H54 (cell line): ENCODE measurements at regions not wholly inside any gene's neighbourhood (a gene's known extent, or its start where the extent isn't known, plus 50 kb on each side); places are given as distances from the start of the nearest gene placed in this dataset.
"Not testable (repeated sequence)": the region's sequence is repeated elsewhere in the genome, so short reads cannot be mapped to it uniquely, and the experiment has no call there.

ENCODE experiments used
- DNase-seq: peaks from one replicate; pipeline ENCODE4 v3.0.0; 2011; ENCODE audit warnings: low spot score, mixed read lengths; ENCODE audit not compliant: insufficient read length
- FAIRE-seq: peaks from 3 replicates; lab custom pipeline; 2011; peaks lifted over from hg19 to GRCh38; lab: Jason Lieb, UNC
- POLR2A ChIP-seq: IDR thresholded peaks from 2 replicates; pipeline ENCODE4 v1.6.1; 2011; ENCODE audit warnings: low read depth, mild to moderate bottlenecking, low read length

DNA sequence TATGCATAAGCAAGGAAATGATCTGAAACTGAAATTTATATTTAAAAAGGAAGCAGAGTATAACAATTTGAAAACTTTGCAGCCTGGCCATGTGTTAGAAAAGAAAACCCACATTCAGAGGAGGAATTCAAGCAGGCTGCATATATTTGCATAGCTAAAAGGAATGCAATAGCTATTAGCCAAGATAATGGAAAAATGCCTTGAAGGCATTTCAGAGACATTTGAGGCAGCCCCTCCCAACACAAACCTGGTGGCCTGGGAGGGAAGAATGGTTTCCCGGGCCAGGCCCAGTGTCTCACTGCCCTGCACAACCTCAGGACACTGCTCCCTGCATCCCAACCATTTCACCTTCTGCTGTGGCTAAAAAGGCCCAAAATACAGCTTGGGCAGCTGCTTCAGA is 136.8 kb downstream of the TYW3 start:
- FAIRE-seq: no peak
- no peak for DNase-seq
- no peak for TF ChIP-seq POLR2A

DNA sequence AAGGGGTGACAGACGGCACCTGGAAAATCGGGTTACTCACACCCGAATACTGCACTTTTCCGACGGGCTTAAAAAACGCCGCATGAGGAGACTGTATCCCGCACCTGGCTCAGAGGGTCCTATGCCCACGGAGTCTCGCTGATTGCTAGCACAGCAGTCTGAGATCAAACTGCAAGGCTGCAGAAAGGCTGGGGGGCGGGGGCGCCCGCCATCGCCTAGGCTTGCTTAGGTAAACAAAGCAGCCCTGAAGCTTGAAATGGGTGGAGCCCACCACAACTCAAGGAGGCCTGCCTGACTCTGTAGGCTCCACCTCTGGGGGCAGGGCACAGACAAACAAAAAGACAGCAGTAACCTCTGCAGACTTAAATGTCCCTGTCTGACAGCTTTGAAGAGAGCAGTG is 144.4 kb downstream of the TYW3 start:
- not testable (repeated sequence) for DNase-seq, FAIRE-seq

DNA sequence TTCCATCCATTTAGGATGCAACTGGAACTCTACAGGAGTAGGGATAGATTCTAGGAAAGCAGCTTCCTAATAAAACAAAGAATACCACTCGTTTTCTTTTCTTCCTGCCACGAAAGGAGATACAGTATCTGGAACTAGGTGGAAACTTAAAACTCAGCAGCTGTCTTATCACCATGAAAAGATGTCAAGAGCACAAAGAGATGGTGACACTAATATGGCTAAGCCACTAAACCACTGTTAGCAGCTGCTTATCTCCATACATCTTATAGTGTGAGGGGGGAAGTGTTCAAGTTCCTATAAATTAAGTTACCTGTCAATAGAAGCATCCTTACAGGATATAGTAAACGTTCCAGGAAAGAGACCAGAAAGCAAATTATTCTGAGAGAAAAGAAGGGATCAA is 162.5 kb downstream of the TYW3 start:
- FAIRE-seq (no peak), DNase-seq (no peak)
- no peak for TF ChIP-seq POLR2A

DNA sequence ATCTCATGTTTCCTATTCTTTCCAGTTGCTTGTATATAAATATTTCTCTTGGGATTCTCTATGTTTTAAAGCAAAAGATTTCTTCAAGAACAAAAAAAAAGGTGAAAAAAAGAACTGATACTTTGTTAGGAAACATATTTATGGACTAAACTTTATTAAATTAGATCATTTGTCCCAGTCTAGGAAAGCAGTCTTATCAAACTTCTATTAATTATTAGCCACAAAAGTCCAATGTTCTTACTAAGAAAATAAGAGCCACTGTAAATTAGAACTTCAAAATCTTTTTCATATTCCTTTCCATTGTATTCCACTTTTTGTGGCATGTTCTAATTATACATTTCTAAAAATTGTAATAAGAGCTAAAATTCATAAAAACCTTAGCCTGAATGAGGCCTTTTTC is 175.2 kb downstream of the TYW3 start:
- no peak for DNase-seq
- TF ChIP-seq POLR2A: no peak
- no peak for FAIRE-seq

DNA sequence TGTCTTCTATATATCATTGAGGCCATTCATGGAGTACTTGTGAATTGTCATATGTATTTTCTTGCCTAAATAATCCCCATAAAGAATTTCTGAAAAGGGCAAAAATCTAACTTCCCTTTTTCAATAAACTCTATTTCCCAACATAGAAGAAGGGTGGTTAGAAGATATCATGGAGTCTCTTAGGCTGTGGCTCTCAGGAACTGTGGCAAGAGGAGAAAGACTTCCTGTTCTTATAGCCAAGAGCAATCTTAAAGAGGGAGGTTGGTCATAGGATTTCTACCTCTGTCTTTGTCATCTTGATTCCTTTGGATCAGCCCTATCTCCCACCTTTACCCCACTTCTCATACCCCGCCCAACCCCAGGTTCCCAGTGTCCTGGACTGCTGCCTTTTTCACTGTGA is 175.8 kb downstream of the TYW3 start:
- no peak for TF ChIP-seq POLR2A

DNA sequence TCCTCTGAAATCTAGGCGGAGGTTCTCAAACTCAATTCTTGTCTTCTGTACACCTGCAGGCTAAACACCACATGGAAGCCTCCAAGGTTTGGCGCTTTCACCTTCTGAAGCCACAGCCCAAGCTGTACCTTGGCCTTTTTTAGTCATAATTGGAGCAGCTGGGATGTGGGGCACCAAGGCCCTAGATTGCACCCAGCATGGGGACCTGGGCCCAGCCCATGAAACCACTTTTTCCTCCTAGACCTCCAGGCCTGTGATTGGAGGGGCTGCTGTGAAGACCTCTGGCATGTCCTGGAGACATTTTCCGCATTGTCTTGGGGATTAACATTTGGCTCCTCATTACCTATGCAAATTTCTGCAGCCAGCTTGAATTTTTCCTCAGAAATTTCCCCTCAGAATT is 181.0 kb downstream of the TYW3 start:
- TF ChIP-seq POLR2A: no peak
- no peak for DNase-seq
- no peak for FAIRE-seq

More for the DNA sequence above, 175.8 kb downstream of the TYW3 start:
- no peak for FAIRE-seq
- no peak for DNase-seq

DNA sequence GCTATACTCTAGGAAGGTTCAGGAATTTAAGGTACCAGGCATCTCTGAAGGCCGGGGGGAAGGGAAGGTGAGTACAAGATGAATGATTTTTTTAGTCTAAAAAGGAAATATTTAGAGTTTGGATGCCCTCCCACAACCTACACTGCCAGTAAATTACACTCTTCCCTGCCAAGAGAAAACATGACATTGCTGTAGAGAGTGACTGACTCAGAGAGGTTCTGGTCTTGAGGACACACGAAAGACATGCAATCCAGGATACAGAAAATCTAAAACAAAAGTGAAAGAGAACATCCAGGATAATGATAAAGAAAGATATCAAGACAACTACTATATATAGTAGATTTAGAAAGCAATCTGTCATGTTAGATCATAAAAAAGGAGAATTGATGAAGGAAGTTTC is 200.5 kb downstream of the TYW3 start:
- TF ChIP-seq POLR2A: no peak
- FAIRE-seq: no peak
- DNase-seq: no peak

DNA sequence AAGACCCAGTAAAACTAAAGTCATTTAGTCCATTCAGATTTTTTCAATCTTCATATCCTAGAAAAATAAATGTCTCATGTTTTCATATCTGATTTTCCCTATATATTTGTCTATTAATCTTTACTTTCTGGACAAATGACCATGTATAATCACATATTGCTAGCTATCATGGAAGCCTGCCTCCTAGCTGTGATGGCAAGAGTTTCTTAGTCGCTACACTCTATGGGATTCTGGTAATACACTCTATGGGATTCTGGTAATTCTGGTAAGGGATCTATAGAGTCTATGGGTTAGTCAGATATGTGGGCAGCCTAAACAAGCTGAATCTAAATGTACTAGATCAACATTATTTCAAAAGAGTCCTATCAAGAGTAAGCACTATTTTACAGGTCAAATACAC is 198.7 kb upstream of the LHX8 start:
- DNase-seq: no peak
- FAIRE-seq: no peak
- no peak for TF ChIP-seq POLR2A

DNA sequence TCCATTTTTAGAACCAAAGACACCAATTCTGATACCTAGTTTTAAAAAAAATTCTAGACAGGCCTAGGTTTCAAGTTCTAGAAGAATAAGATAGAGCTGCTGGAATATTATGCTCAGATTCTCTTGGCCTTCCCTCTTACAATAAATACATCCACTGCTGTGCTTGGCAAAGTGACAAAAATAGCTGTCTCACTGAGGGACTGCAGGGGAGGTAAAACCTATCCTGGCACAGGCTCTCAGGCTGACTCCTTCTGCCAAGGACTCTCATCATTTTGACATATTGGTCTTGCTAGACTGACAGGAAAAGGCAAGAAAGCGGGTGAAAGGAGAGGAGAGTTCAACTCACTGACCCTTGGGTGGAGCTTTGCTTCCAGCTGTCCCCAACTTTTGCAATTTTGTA is 197.0 kb upstream of the LHX8 start:
- DNase-seq: no peak
- TF ChIP-seq POLR2A: no peak

DNA sequence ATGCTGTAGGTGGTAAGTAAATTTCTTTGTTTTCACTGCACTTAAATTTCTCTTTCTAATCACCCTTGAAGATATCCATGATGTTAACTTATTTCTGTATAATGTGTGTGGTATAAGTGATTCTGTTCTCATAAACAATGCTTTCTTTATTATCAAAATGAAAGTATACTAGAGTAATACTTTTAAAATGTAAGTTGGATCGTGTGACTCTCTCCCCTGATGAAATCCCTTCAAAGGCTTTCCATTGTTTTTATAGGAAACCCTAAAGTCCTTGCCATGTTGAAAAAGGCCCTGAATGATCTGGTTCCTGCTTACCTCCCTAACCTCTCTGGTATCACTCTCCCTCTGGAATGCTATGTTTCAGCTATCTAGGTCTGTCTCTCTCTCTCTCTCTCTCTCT is 191.1 kb upstream of the LHX8 start:
- FAIRE-seq (no peak), DNase-seq (no peak)
- no peak for TF ChIP-seq POLR2A

More for the DNA sequence above, 197.0 kb upstream of the LHX8 start:
- no peak for FAIRE-seq

DNA sequence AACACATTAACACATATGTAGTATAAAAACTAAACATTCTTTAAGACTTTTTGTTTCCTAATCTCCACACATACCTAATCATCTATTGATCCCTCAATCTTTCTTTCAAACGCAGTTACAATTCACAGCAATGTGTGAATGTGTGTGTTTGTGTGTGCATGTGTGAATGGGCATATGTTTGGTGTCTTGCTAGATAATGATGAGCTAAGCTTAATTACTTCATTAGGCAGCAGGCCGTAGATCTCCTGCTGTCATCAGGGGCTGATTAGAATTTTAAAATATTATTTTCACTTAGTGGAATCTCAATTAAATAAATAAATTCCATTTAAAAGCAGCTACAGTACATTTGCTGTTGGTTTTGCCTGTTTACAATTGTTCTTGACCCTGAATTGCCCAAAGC is 187.8 kb upstream of the LHX8 start:
- FAIRE-seq (no peak), DNase-seq (no peak)
- no peak for TF ChIP-seq POLR2A

DNA sequence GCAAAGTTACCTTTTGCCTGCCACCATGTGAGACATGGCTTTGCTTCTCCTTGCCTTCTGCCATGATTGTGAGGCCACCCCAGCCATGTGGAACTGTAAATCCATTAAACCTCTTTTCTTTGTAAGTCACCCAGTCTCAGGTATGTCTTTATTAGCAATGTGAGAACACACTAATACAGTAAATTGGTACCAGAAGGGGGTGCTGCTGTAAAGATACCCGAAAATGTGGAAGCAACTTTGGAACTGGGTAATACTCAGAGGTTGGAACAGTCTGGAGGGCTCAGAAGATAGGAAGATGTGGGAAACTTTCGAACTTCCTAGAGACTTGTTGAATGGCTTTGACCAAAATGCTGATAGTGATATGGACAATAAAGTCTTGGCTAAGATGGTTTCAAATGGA is 184.8 kb upstream of the LHX8 start:
- not testable (repeated sequence) for FAIRE-seq, DNase-seq

DNA sequence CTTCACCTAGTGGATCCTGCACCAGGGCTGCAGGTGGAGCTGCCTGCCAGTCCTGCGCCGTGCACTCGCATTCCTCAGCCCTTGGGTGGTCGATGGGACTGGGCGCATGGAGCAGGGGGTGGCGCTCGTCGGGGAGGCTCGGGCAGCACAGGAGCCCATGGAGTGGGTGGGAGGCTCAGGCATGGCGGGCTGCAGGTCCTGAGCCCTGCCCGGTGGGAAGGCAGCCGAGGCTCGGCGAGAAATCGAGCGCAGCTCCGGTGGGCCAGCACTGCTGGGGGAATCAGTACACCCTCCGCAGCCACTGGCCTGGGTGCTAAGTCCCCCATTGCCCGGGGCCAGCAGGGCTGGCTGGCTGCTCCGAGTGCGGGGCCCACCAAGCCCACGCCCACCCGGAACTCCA is 182.2 kb upstream of the LHX8 start:
- not testable (repeated sequence) for DNase-seq, FAIRE-seq

DNA sequence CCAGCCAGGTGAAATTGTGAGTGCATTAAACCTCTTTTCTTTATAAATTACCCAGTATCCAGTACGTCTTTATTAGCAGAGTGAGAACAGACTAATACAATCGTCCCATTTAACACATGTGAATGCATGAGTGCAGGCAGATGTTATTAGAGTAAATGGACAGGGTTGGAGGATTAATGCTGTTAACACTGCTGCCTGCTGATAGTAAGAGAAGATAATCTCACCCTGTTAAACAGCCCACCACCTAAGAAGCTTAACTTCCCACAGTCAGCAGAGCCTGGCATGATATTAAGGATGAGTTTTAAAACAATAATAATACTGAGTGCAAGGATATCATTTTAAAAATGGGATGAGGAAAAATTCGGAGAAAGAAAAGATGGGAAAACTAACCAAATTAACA is 181.4 kb upstream of the LHX8 start:
- TF ChIP-seq POLR2A: no peak
- no peak for FAIRE-seq
- no peak for DNase-seq

DNA sequence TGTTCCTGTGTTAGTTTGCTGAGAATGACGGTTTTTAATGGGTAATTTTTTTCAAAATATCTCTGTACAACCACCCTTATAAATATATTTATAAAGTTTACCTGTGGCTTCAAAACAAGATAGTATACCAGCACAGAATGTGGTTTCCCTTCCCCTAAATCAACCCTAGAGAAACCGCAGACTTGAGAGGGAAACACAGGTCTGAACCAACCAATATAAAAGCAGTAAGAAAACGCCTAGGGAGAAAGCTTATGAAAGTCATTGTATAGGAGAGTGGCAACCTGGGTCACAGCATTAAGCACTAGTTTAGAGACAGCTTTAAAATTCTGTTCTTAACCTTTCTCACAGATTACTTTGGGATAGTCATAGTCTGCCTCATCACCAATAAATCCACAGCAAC is 180.6 kb upstream of the LHX8 start:
- no peak for DNase-seq
- TF ChIP-seq POLR2A: no peak
- no peak for FAIRE-seq

DNA sequence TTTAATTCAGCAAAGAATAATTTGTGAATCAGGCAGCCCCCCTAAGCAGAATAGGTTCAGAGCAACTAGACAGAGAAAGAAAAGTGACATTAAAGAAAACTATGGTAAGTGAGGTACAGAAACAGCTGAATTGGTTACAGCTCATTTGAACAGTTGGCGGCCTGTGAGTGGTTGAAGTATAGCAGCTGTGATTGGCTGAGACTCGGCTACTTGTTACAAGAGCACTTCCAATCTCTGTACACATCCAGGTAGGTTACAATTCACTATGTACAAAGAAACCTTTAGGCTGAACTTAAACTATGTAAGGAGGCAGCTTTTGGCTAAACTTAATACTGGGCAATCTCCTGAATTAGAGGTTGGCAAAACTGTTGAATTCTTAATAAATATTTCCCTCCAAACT is 171.1 kb upstream of the LHX8 start:
- DNase-seq: no peak
- no peak for TF ChIP-seq POLR2A
- no peak for FAIRE-seq

DNA sequence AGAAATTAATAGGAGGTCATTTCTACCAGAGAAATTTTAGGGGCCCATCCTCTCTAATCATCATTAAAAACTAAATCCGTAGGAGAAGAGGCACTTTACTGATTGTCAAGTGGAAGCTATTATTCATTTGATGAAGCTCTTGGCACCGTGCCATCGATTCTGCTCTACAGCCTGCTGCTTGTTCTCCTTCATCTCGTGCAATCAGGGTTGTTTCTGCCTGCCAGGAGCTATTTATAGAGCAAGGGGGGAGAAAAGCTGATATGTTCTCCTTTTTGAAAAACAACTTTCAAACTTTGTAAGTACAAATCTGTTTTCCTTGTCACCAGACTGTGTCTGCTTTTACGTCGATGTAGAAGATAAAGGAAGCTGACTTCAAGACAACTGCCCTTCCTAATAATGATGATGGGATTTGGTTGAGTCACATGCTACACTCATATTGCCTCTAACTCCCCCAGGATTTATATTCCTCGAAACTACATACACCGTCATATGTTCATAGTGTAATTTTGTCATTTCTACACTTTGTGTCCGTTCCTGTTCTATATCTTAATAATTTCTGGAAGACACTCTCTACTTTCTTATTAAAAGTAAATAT is 169.6 kb upstream of the LHX8 start:
- TF ChIP-seq POLR2A: no peak
- no peak for FAIRE-seq
- no peak for DNase-seq
